ENCODE measurements at regions not wholly inside any gene's neighbourhood (a gene's known extent, or its start where the extent isn't known, plus 50 kb on each side); places are given as distances from the start of the nearest gene placed in this dataset.

DNA sequence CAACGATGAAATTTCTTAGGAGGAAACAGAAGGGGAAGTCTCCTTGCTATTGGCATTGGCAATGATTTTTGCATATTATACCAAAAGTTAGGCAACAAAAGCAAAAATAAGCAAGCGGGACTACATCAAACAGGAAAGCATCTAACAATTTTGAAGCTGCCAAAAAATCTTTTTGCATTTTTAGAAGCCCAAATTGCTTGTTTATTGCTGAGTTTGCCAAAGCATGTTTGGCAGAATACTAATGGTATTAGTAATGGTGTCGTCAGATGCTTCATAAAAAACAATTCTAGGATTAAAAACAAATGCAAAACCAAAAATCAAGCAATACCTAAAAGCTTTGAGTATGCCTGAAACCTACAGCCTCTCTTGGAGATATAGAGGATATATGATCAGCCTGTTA lies 80.0 kb downstream of the GALR1 start:
- Histone ChIP-seq H3K27me3 (replicated peaks; ENCODE audit: control insufficient read depth, insufficient read depth, low read length) (peaks cover 6% of the 10 kb centered on the region), H3K4me3 (ENCODE audit: low read length) (no peak overlapping the region), H3K9me3 (ENCODE audit: control insufficient read depth, low read length) (no peaks in the 10 kb centered on the region), H3K4me1 (ENCODE audit: control insufficient read depth, insufficient read depth, low read length) (peaks cover 6% of the 10 kb centered on the region), H3K36me3 (ENCODE audit: control insufficient read depth, insufficient read depth, low read length, severe bottlenecking) (no peaks in the 10 kb centered on the region), H3K9ac (ENCODE audit: low read length) (no peak overlapping the region)
- no peak for DNase-seq (ENCODE audit: low read depth)

DNA sequence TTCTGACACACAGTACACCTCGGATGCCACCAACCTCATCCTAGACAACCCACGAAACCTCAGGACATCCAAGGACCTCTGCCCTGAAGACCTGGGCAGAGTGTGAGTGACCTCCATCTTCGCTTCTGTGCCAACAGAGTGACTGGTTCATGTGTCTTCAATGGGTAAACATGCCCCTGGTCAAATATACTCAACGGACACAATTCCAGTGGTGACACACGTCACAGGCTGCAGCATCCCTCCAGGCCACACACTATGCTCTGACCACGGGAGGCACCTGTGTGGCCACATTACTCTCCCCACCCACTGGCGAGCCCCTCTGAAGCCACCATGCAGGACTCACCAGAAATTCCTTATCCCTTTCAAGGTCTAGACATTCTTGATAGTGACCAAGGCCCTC lies 85.2 kb downstream of the GALR1 start:
- Histone ChIP-seq H3K9ac (ENCODE audit: low read length) (no peak overlapping the region), H3K9me3 (ENCODE audit: control insufficient read depth, low read length) (no peaks in the 10 kb centered on the region)

DNA sequence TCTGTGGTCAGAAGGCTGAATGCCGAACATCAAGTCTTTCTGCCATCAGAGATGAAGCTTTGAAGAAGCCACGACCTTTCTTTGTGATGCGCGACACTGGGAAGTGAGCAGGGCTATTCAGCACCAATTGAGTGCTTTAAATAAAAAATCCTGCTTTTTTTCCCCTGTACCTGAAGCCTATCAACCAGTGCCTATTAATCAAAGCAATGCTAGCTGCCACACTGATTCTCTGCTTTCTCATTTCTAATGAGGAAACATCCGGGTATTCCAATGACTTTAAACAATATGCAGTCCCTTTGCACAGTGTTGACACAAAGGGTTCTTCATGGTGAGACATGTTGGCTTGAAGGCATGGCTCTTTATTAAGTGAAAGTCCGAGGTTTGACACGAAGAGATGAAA lies 88.0 kb downstream of the GALR1 start:
- H3K27me3 ChIP-seq (replicated peaks; ENCODE audit: control insufficient read depth, insufficient read depth, low read length), result peaks cover 17% of the 10 kb centered on the region
- H3K4me3 ChIP-seq (ENCODE audit: low read length), result no peak overlapping the region
- peaks cover 22% of the 10 kb centered on the region for H3K4me1 ChIP-seq (ENCODE audit: control insufficient read depth, insufficient read depth, low read length)
- no peaks in the 10 kb centered on the region for H3K36me3 ChIP-seq (ENCODE audit: control insufficient read depth, insufficient read depth, low read length, severe bottlenecking)
- no peak for DNase-seq (ENCODE audit: low read depth)
- H3K9ac ChIP-seq (ENCODE audit: low read length), result no peak overlapping the region
- H3K9me3 ChIP-seq (ENCODE audit: control insufficient read depth, low read length), result no peaks in the 10 kb centered on the region

More for the DNA sequence above, 85.2 kb downstream of the GALR1 start:
- no peaks in the 10 kb centered on the region for H3K36me3 ChIP-seq (ENCODE audit: control insufficient read depth, insufficient read depth, low read length, severe bottlenecking)
- H3K4me3 ChIP-seq (ENCODE audit: low read length), result no peak overlapping the region
- H3K27me3 ChIP-seq (replicated peaks; ENCODE audit: control insufficient read depth, insufficient read depth, low read length), result peaks cover 17% of the 10 kb centered on the region
- H3K4me1 ChIP-seq (ENCODE audit: control insufficient read depth, insufficient read depth, low read length), result peaks cover 21% of the 10 kb centered on the region
- no peak for DNase-seq (ENCODE audit: low read depth)

DNA sequence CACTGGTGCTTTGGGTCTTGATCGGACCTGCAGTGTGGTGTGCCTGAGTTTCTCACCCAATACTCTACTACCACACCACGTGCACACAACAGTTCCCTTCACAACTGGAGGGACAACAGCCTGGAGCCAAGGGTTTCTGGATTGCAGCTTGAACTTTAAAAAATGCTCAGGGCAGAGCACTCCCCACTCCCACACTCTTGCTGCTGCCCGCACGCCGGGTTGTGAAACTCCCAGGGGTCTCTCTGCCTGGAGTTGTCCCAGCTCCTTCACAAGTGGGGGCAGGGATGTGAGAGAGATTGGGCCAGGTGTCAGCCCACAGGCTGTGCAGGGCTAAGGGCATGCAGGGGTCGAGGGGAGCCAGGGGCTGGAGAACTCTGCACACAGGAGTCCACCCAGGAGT lies 89.4 kb downstream of the GALR1 start:
- H3K4me1 ChIP-seq (ENCODE audit: control insufficient read depth, insufficient read depth, low read length), result peaks cover 24% of the 10 kb centered on the region
- H3K9me3 ChIP-seq (ENCODE audit: control insufficient read depth, low read length), result no peaks in the 10 kb centered on the region
- H3K4me3 ChIP-seq (ENCODE audit: low read length), result no peak overlapping the region
- H3K36me3 ChIP-seq (ENCODE audit: control insufficient read depth, insufficient read depth, low read length, severe bottlenecking), result no peaks in the 10 kb centered on the region
- DNase-seq (ENCODE audit: low read depth), result no peak
- H3K27me3 ChIP-seq (replicated peaks; ENCODE audit: control insufficient read depth, insufficient read depth, low read length), result peaks cover 17% of the 10 kb centered on the region
- no peak overlapping the region for H3K9ac ChIP-seq (ENCODE audit: low read length)

DNA sequence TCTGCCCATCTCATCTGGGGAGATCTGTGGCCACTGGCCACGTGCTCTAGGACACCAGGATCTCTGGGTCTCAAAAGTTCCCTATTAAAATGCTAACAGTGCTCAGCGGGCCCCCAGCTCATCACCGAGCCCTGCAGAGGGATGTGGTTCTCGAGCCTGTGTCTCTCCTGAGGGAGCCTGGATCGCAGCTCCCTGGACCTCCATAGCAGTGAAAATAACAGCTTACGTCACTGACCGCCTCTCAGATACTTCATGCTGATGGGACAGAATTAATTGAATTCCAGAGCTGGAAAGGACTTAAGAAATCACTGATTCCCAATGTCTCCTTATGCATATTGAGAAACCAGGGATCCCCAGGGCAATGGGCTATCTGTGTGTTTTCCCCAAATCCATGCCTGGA lies 90.0 kb downstream of the GALR1 start:
- no peak for DNase-seq (ENCODE audit: low read depth)
- peaks cover 29% of the 10 kb centered on the region for H3K4me1 ChIP-seq (ENCODE audit: control insufficient read depth, insufficient read depth, low read length)
- H3K9me3 ChIP-seq (ENCODE audit: control insufficient read depth, low read length), result no peaks in the 10 kb centered on the region
- H3K36me3 ChIP-seq (ENCODE audit: control insufficient read depth, insufficient read depth, low read length, severe bottlenecking), result no peaks in the 10 kb centered on the region
- H3K27me3 ChIP-seq (replicated peaks; ENCODE audit: control insufficient read depth, insufficient read depth, low read length), result peaks cover 17% of the 10 kb centered on the region
- no peak overlapping the region for H3K9ac ChIP-seq (ENCODE audit: low read length)
- no peak overlapping the region for H3K4me3 ChIP-seq (ENCODE audit: low read length)

DNA sequence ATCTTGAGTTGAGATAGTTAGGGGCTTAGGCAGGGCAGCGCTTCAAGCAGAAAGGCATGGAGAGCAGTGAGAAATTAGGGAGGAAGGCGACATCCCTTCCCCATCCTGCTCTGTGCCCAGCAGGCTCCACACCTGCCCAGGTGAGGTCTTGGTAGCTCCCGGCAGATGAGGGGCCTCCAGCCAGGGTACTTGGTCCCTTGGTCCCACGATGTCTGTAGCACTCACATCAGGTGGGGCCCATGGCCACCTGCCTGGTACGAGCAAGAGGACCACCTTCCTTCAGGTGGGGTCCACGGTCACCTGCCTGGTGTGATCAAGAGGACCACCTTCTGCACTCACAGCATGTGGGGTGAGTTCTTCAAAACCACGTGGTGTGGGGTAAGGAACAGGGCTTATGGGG lies 91.2 kb downstream of the GALR1 start:
- Histone ChIP-seq H3K4me1 (ENCODE audit: control insufficient read depth, insufficient read depth, low read length) (peaks cover 41% of the 10 kb centered on the region), H3K36me3 (ENCODE audit: control insufficient read depth, insufficient read depth, low read length, severe bottlenecking) (no peaks in the 10 kb centered on the region), H3K27me3 (replicated peaks; ENCODE audit: control insufficient read depth, insufficient read depth, low read length) (peaks cover 17% of the 10 kb centered on the region), H3K9ac (ENCODE audit: low read length) (no peak overlapping the region), H3K9me3 (ENCODE audit: control insufficient read depth, low read length) (no peaks in the 10 kb centered on the region), H3K4me3 (ENCODE audit: low read length) (no peak overlapping the region)
- no peak for DNase-seq (ENCODE audit: low read depth)

- no peaks in the 10 kb centered on the region for H3K36me3 ChIP-seq (ENCODE audit: control insufficient read depth, insufficient read depth, low read length, severe bottlenecking)
- H3K27me3 ChIP-seq (replicated peaks; ENCODE audit: control insufficient read depth, insufficient read depth, low read length), result peaks cover 11% of the 10 kb centered on the region
- no peak for DNase-seq (ENCODE audit: low read depth)
Observed at GRCh38 chr18:77341527-77342325, 92.1 kb downstream of the GALR1 start.

GRCh38 chr18:77342736-77343135 lies 93.1 kb downstream of the GALR1 start:
- no peaks in the 10 kb centered on the region for H3K9me3 ChIP-seq (ENCODE audit: control insufficient read depth, low read length)
- peaks cover 53% of the 10 kb centered on the region for H3K4me1 ChIP-seq (ENCODE audit: control insufficient read depth, insufficient read depth, low read length)
- peaks cover under 1% of the 10 kb centered on the region for H3K27me3 ChIP-seq (replicated peaks; ENCODE audit: control insufficient read depth, insufficient read depth, low read length)
- no peak overlapping the region for H3K9ac ChIP-seq (ENCODE audit: low read length)
- DNase-seq (ENCODE audit: low read depth), result no peak
- no peaks in the 10 kb centered on the region for H3K36me3 ChIP-seq (ENCODE audit: control insufficient read depth, insufficient read depth, low read length, severe bottlenecking)
- H3K4me3 ChIP-seq (ENCODE audit: low read length), result no peak overlapping the region

More at GRCh38 chr18:77341527-77342325, 92.1 kb downstream of the GALR1 start:
- Histone ChIP-seq H3K9me3 (ENCODE audit: control insufficient read depth, low read length) (no peaks in the 10 kb centered on the region), H3K9ac (ENCODE audit: low read length) (no peak overlapping the region), H3K4me3 (ENCODE audit: low read length) (no peak overlapping the region), H3K4me1 (ENCODE audit: control insufficient read depth, insufficient read depth, low read length) (peaks cover 50% of the 10 kb centered on the region)

DNA sequence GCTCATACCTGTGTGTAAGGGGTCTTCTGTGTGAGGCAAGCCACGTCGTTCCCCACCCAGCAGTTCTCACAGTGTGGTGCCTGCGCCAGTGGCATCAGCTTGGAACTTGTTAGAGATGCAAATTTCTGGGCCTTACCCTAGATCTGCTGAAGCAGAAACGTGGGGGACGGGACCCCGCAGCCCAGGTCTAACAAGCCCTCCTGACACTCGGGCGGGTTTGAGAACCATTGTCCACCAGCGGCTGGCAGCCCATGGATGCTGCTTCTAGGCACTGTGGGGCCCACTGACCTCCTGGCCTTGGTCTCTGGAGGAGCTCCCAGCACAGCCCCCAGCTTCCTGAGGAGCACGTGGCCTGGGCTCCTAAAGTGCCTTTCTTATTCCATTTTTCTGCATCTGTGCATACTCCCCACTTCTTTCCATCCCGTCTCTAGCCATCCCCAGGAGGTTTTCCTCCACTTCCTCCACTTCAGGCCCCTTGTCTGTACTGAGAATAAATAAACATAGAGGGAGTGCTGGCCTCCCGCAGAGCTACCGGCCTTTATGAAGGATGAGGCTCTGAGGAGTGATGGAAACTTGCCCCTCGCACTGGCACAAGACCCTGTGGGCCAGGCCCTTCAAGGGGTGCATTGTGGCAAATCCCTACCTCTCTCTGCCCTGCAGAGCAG lies 94.3 kb downstream of the GALR1 start:
- no peak for DNase-seq (ENCODE audit: low read depth)
- Histone ChIP-seq H3K4me1 (ENCODE audit: control insufficient read depth, insufficient read depth, low read length) (peaks cover 42% of the 10 kb centered on the region), H3K9me3 (ENCODE audit: control insufficient read depth, low read length) (no peaks in the 10 kb centered on the region), H3K27me3 (replicated peaks; ENCODE audit: control insufficient read depth, insufficient read depth, low read length) (no peaks in the 10 kb centered on the region), H3K4me3 (ENCODE audit: low read length) (no peak overlapping the region), H3K36me3 (ENCODE audit: control insufficient read depth, insufficient read depth, low read length, severe bottlenecking) (no peaks in the 10 kb centered on the region), H3K9ac (ENCODE audit: low read length) (no peak overlapping the region)

GRCh38 chr18:77344786-77345500 lies 95.3 kb downstream of the GALR1 start:
- no peaks in the 10 kb centered on the region for H3K27me3 ChIP-seq (replicated peaks; ENCODE audit: control insufficient read depth, insufficient read depth, low read length)
- no peaks in the 10 kb centered on the region for H3K9me3 ChIP-seq (ENCODE audit: control insufficient read depth, low read length)
- no peak overlapping the region for H3K4me3 ChIP-seq (ENCODE audit: low read length)
- peaks cover 32% of the 10 kb centered on the region for H3K4me1 ChIP-seq (ENCODE audit: control insufficient read depth, insufficient read depth, low read length)
- H3K9ac ChIP-seq (ENCODE audit: low read length), result no peak overlapping the region
- no peaks in the 10 kb centered on the region for H3K36me3 ChIP-seq (ENCODE audit: control insufficient read depth, insufficient read depth, low read length, severe bottlenecking)
- no peak for DNase-seq (ENCODE audit: low read depth)

GRCh38 chr18:77346208-77346810 lies 96.7 kb downstream of the GALR1 start:
- no peak overlapping the region for H3K4me3 ChIP-seq (ENCODE audit: low read length)
- H3K9me3 ChIP-seq (ENCODE audit: control insufficient read depth, low read length), result no peaks in the 10 kb centered on the region
- DNase-seq (ENCODE audit: low read depth), result no peak
- no peaks in the 10 kb centered on the region for H3K36me3 ChIP-seq (ENCODE audit: control insufficient read depth, insufficient read depth, low read length, severe bottlenecking)
- peaks cover 31% of the 10 kb centered on the region for H3K4me1 ChIP-seq (ENCODE audit: control insufficient read depth, insufficient read depth, low read length)
- no peak overlapping the region for H3K9ac ChIP-seq (ENCODE audit: low read length)
- H3K27me3 ChIP-seq (replicated peaks; ENCODE audit: control insufficient read depth, insufficient read depth, low read length), result no peaks in the 10 kb centered on the region
